GM23338 (cell line): ENCODE measurements at regions not wholly inside any gene's neighbourhood (a gene's known extent, or its start where the extent isn't known, plus 50 kb on each side); places are given as distances from the start of the nearest gene placed in this dataset.

Source experiments
- ATAC-seq: fragments of 200-7000 bp; cut with Tn5 transposase; 3 replicates; pipeline ENCODE4 v1.9.1; 2020
- DNase-seq: peaks from one replicate; pipeline ENCODE4 v3.0.0-alpha.2; 2015; ENCODE audit warnings: low spot score
- H2AFZ ChIP-seq: fragments of 200-600 bp; sonication (generic); 2 replicates; pipeline ENCODE4 v1.8.0; 2016; ENCODE audit warnings: antibody characterized with exemption, mild to moderate bottlenecking, moderate library complexity
- H3F3A ChIP-seq: fragments of 200-600 bp; sonication (generic); replicated peaks from 2 replicates; pipeline ENCODE4 v1.8.0; 2017; ENCODE audit warnings: antibody characterized with exemption, mixed run types, low read depth
- H3K27ac ChIP-seq: fragments of 200-600 bp; sonication (generic); 2 replicates; pipeline ENCODE4 v1.6.1; 2016; ENCODE audit warnings: low read depth
- H3K27me3 ChIP-seq: fragments of 200-600 bp; sonication (generic); 2 replicates; pipeline ENCODE4 v1.8.0; 2016; ENCODE audit warnings: mild to moderate bottlenecking, mixed run types, moderate library complexity; ENCODE audit not compliant: insufficient read depth
- H3K36me3 ChIP-seq: fragments of 200-600 bp; sonication (generic); 2 replicates; pipeline ENCODE4 v1.8.0; 2016; ENCODE audit warnings: mild to moderate bottlenecking; ENCODE audit not compliant: insufficient read depth
- H3K4me1 ChIP-seq: fragments of 200-600 bp; sonication (generic); 2 replicates; pipeline ENCODE4 v1.8.0; 2016; ENCODE audit warnings: mild to moderate bottlenecking, moderate library complexity; ENCODE audit not compliant: insufficient read depth
- H3K4me2 ChIP-seq: fragments of 200-600 bp; sonication (generic); 2 replicates; pipeline ENCODE4 v1.7.1; 2017; ENCODE audit warnings: mixed run types
- H3K4me3 ChIP-seq: fragments of 200-600 bp; sonication (generic); 2 replicates; pipeline ENCODE4 v1.6.1; 2016; ENCODE audit warnings: mixed run types
- H3K79me2 ChIP-seq: fragments of 200-600 bp; sonication (generic); replicated peaks from 2 replicates; pipeline ENCODE4 v1.8.0; 2017; ENCODE audit warnings: mild to moderate bottlenecking; ENCODE audit not compliant: insufficient read depth
- H3K9me2 ChIP-seq: fragments of 200-600 bp; sonication (generic); 2 replicates; pipeline ENCODE4 v1.8.0; 2017; ENCODE audit not compliant: insufficient read depth
- H4K20me1 ChIP-seq: fragments of 200-600 bp; sonication (generic); replicated peaks from 2 replicates; pipeline ENCODE4 v1.8.0; 2017; ENCODE audit warnings: mild to moderate bottlenecking; ENCODE audit not compliant: insufficient read depth
- H3K27ac Mint-ChIP-seq: 2 replicates; pipeline ENCODE4 v1.8.0; 2020; ENCODE audit warnings: inconsistent platforms, mild to moderate bottlenecking, moderate library complexity, mixed read lengths
- H3K27me3 Mint-ChIP-seq: 3 replicates; pipeline ENCODE4 v1.8.0; 2022; ENCODE audit warnings: low read depth, mild to moderate bottlenecking, moderate library complexity, mixed read lengths, inconsistent platforms; ENCODE audit not compliant: insufficient read depth, poor library complexity
- H3K36me3 Mint-ChIP-seq: 3 replicates; pipeline ENCODE4 v1.8.0; 2021; ENCODE audit warnings: low read depth, mild to moderate bottlenecking, inconsistent platforms, moderate library complexity, mixed read lengths
- H3K4me1 Mint-ChIP-seq: 3 replicates; pipeline ENCODE4 v1.8.0; 2020; ENCODE audit warnings: mild to moderate bottlenecking, inconsistent platforms, mixed read lengths
- H3K4me3 Mint-ChIP-seq: 3 replicates; pipeline ENCODE4 v1.8.0; 2021; ENCODE audit warnings: moderate library complexity, mild to moderate bottlenecking, inconsistent platforms, mixed read lengths
- H3K9me3 Mint-ChIP-seq: 3 replicates; pipeline ENCODE4 v1.8.0; 2020; ENCODE audit warnings: moderate library complexity, mild to moderate bottlenecking, inconsistent platforms, mixed read lengths
- CREB1 ChIP-seq: fragments of 250-450 bp; sonication (Bioruptor Pico); IDR thresholded peaks from 2 replicates; pipeline ENCODE4 v1.5.0; 2020; ENCODE audit warnings: low read depth, mild to moderate bottlenecking, moderate library complexity
- EZH2 ChIP-seq: fragments of 200-600 bp; sonication (generic); IDR thresholded peaks from one replicate; pipeline ENCODE4 v1.8.0; 2017; ENCODE audit warnings: antibody characterized with exemption, mild to moderate bottlenecking, low read depth; ENCODE audit not compliant: unreplicated experiment
- EZH2phosphoT487 ChIP-seq: fragments of 200-600 bp; sonication (generic); IDR thresholded peaks from one replicate; pipeline ENCODE4 v1.8.1; 2018; ENCODE audit warnings: antibody characterized with exemption; ENCODE audit not compliant: unreplicated experiment
- JUNB ChIP-seq: IDR thresholded peaks from one replicate; pipeline ENCODE4 v1.6.1; 2016; ENCODE audit warnings: antibody characterized with exemption; ENCODE audit not compliant: unreplicated experiment
- NANOG ChIP-seq: IDR thresholded peaks from 2 replicates; pipeline ENCODE4 v1.6.1; 2016; ENCODE audit warnings: antibody characterized with exemption, borderline replicate concordance
- POLR2AphosphoS5 ChIP-seq: IDR thresholded peaks from 2 replicates; pipeline ENCODE4 v1.6.1; 2016; ENCODE audit warnings: antibody characterized with exemption, low read depth
- STAT1 ChIP-seq: IDR thresholded peaks from one replicate; pipeline ENCODE4 v1.6.1; 2016; ENCODE audit warnings: antibody characterized with exemption; ENCODE audit not compliant: unreplicated experiment
- ZNF114 ChIP-seq: fragments of 250-450 bp; sonication (Bioruptor Pico); IDR thresholded peaks from 2 replicates; pipeline ENCODE4 v1.5.0; 2020; ENCODE audit warnings: mild to moderate bottlenecking, moderate library complexity
- ZNF331 ChIP-seq: fragments of 250-450 bp; sonication (Bioruptor Pico); IDR thresholded peaks from 2 replicates; pipeline ENCODE4 v1.5.0; 2020; ENCODE audit warnings: low read depth, mild to moderate bottlenecking, moderate library complexity
- TF ChIP-seq, protein P1 (sequence below), 2 experiments: fragments of 200-600 bp in 1 of 2; sonication (generic) in 1 of 2; conservative IDR thresholded peaks; 2 replicates each; pipeline versions ENCODE4 v1.5.1 to v1.6.1; 2016 to 2017; ENCODE audit warnings: antibody characterized with exemption in 2 of 2, low read depth in 2 of 2, mild to moderate bottlenecking in 2 of 2, moderate library complexity in 1 of 2
- TF ChIP-seq, protein P2 (sequence below): IDR thresholded peaks from one replicate; pipeline ENCODE4 v1.6.1; 2018; ENCODE audit warnings: antibody characterized with exemption; ENCODE audit not compliant: unreplicated experiment
- TF ChIP-seq, protein P3 (sequence below): IDR thresholded peaks from 2 replicates; pipeline ENCODE4 v1.6.1; 2016; ENCODE audit warnings: antibody characterized with exemption
- TF ChIP-seq, protein P4 (sequence below): fragments of 250-450 bp; sonication (Bioruptor Pico); IDR thresholded peaks from 2 replicates; pipeline ENCODE4 v1.5.0; 2020; ENCODE audit warnings: mild to moderate bottlenecking, moderate library complexity

DNA sequence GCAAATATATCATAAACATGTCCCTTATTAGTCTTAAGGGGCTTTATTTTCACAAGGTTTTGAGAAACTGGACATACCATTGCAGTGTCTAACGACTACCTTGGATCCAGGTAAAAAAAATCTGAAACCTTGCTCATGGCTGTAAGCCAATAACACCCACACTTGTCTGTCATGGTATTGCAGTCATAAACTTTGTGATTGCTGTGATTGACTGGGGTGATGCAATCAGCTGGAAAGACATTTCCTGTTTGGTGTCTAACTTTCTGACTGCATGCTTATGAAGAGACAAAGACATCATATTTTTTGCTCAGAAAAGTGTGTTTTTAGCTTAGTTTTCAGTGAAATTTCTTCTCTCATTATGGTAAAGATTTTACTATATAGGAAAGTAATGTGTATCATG is 635.0 kb downstream of the TSN start:
- H3K4me1 ChIP-seq = no peaks in the 10 kb centered on the region
- peaks cover 5% of the 10 kb centered on the region for H3K27me3 Mint-ChIP-seq
- no peaks in the 10 kb centered on the region for H3K27me3 ChIP-seq
- no peak overlapping the region for H3K4me3 ChIP-seq
- no peaks in the 10 kb centered on the region for H3K79me2 ChIP-seq
- no peaks in the 10 kb centered on the region for H3K9me2 ChIP-seq
- ATAC-seq = no peak
- no peak for DNase-seq
- no peaks in the 10 kb centered on the region for H3K36me3 ChIP-seq
- H3K9me3 Mint-ChIP-seq = peaks cover 14% of the 10 kb centered on the region; the same call in 2 of the 3 replicates
- H4K20me1 ChIP-seq = no peaks in the 10 kb centered on the region
- no peak overlapping the region for H3K27ac ChIP-seq
- no peaks in the 10 kb centered on the region for H3K4me1 Mint-ChIP-seq
- H2AFZ ChIP-seq = no peak overlapping the region
- H3K27ac Mint-ChIP-seq = no peak overlapping the region
- H3K36me3 Mint-ChIP-seq = peaks cover 6% of the 10 kb centered on the region; the same call in 1 of the 3 replicates
- no peak overlapping the region for H3K4me3 Mint-ChIP-seq
- H3K4me2 ChIP-seq = no peak overlapping the region
- H3F3A ChIP-seq = no peaks in the 10 kb centered on the region
- TF ChIP-seq STAT1 (no peak), NANOG (no peak), EZH2 (no peak), POLR2AphosphoS5 (no peak), ZNF331 (CRISPR knock-in tag) (no peak), JUNB (no peak), CREB1 (CRISPR knock-in tag) (no peak), ZNF114 (CRISPR knock-in tag) (no peak), EZH2phosphoT487 (no peak)
- TF ChIP-seq, protein P1, sequence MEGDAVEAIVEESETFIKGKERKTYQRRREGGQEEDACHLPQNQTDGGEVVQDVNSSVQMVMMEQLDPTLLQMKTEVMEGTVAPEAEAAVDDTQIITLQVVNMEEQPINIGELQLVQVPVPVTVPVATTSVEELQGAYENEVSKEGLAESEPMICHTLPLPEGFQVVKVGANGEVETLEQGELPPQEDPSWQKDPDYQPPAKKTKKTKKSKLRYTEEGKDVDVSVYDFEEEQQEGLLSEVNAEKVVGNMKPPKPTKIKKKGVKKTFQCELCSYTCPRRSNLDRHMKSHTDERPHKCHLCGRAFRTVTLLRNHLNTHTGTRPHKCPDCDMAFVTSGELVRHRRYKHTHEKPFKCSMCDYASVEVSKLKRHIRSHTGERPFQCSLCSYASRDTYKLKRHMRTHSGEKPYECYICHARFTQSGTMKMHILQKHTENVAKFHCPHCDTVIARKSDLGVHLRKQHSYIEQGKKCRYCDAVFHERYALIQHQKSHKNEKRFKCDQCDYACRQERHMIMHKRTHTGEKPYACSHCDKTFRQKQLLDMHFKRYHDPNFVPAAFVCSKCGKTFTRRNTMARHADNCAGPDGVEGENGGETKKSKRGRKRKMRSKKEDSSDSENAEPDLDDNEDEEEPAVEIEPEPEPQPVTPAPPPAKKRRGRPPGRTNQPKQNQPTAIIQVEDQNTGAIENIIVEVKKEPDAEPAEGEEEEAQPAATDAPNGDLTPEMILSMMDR (conservative IDR thresholded peaks at IDR 0.05; ENCODE audit: low read depth in 2 of 2) = no peak
- TF ChIP-seq, protein P2, sequence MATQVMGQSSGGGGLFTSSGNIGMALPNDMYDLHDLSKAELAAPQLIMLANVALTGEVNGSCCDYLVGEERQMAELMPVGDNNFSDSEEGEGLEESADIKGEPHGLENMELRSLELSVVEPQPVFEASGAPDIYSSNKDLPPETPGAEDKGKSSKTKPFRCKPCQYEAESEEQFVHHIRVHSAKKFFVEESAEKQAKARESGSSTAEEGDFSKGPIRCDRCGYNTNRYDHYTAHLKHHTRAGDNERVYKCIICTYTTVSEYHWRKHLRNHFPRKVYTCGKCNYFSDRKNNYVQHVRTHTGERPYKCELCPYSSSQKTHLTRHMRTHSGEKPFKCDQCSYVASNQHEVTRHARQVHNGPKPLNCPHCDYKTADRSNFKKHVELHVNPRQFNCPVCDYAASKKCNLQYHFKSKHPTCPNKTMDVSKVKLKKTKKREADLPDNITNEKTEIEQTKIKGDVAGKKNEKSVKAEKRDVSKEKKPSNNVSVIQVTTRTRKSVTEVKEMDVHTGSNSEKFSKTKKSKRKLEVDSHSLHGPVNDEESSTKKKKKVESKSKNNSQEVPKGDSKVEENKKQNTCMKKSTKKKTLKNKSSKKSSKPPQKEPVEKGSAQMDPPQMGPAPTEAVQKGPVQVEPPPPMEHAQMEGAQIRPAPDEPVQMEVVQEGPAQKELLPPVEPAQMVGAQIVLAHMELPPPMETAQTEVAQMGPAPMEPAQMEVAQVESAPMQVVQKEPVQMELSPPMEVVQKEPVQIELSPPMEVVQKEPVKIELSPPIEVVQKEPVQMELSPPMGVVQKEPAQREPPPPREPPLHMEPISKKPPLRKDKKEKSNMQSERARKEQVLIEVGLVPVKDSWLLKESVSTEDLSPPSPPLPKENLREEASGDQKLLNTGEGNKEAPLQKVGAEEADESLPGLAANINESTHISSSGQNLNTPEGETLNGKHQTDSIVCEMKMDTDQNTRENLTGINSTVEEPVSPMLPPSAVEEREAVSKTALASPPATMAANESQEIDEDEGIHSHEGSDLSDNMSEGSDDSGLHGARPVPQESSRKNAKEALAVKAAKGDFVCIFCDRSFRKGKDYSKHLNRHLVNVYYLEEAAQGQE = no peak
- TF ChIP-seq, protein P3, sequence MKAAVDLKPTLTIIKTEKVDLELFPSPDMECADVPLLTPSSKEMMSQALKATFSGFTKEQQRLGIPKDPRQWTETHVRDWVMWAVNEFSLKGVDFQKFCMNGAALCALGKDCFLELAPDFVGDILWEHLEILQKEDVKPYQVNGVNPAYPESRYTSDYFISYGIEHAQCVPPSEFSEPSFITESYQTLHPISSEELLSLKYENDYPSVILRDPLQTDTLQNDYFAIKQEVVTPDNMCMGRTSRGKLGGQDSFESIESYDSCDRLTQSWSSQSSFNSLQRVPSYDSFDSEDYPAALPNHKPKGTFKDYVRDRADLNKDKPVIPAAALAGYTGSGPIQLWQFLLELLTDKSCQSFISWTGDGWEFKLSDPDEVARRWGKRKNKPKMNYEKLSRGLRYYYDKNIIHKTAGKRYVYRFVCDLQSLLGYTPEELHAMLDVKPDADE = no peak
- TF ChIP-seq, protein P4, sequence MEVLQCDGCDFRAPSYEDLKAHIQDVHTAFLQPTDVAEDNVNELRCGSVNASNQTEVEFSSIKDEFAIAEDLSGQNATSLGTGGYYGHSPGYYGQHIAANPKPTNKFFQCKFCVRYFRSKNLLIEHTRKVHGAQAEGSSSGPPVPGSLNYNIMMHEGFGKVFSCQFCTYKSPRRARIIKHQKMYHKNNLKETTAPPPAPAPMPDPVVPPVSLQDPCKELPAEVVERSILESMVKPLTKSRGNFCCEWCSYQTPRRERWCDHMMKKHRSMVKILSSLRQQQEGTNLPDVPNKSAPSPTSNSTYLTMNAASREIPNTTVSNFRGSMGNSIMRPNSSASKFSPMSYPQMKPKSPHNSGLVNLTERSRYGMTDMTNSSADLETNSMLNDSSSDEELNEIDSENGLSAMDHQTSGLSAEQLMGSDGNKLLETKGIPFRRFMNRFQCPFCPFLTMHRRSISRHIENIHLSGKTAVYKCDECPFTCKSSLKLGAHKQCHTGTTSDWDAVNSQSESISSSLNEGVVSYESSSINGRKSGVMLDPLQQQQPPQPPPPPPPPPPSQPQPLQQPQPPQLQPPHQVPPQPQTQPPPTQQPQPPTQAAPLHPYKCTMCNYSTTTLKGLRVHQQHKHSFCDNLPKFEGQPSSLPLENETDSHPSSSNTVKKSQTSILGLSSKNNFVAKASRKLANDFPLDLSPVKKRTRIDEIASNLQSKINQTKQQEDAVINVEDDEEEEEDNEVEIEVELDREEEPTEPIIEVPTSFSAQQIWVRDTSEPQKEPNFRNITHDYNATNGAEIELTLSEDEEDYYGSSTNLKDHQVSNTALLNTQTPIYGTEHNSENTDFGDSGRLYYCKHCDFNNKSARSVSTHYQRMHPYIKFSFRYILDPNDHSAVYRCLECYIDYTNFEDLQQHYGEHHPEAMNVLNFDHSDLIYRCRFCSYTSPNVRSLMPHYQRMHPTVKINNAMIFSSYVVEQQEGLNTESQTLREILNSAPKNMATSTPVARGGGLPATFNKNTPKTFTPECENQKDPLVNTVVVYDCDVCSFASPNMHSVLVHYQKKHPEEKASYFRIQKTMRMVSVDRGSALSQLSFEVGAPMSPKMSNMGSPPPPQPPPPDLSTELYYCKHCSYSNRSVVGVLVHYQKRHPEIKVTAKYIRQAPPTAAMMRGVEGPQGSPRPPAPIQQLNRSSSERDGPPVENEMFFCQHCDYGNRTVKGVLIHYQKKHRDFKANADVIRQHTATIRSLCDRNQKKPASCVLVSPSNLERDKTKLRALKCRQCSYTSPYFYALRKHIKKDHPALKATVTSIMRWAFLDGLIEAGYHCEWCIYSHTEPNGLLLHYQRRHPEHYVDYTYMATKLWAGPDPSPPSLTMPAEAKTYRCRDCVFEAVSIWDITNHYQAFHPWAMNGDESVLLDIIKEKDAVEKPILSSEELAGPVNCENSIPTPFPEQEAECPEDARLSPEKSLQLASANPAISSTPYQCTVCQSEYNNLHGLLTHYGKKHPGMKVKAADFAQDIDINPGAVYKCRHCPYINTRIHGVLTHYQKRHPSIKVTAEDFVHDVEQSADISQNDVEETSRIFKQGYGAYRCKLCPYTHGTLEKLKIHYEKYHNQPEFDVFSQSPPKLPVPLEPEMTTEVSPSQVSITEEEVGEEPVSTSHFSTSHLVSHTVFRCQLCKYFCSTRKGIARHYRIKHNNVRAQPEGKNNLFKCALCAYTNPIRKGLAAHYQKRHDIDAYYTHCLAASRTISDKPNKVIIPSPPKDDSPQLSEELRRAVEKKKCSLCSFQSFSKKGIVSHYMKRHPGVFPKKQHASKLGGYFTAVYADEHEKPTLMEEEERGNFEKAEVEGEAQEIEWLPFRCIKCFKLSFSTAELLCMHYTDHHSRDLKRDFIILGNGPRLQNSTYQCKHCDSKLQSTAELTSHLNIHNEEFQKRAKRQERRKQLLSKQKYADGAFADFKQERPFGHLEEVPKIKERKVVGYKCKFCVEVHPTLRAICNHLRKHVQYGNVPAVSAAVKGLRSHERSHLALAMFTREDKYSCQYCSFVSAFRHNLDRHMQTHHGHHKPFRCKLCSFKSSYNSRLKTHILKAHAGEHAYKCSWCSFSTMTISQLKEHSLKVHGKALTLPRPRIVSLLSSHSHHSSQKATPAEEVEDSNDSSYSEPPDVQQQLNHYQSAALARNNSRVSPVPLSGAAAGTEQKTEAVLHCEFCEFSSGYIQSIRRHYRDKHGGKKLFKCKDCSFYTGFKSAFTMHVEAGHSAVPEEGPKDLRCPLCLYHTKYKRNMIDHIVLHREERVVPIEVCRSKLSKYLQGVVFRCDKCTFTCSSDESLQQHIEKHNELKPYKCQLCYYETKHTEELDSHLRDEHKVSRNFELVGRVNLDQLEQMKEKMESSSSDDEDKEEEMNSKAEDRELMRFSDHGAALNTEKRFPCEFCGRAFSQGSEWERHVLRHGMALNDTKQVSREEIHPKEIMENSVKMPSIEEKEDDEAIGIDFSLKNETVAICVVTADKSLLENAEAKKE (CRISPR knock-in tag) = no peak
